GM12892 (cell line): ENCODE measurements at regions not wholly inside any gene's neighbourhood (a gene's known extent, or its start where the extent isn't known, plus 50 kb on each side); places are given as distances from the start of the nearest gene placed in this dataset.

Source experiments
- POLR2AphosphoS5 ChIP-seq: IDR thresholded peaks from 2 replicates; pipeline ENCODE4 v1.6.1; 2011; ENCODE audit warnings: low read depth, low read length, control low read depth
- TAF1 ChIP-seq: IDR thresholded peaks from 2 replicates; pipeline ENCODE4 v1.6.1; 2011; ENCODE audit warnings: low read depth, mild to moderate bottlenecking, control low read depth, low read length, borderline replicate concordance

- no peak for TF ChIP-seq TAF1
- TF ChIP-seq POLR2AphosphoS5: no peak
Observed at GRCh38 chr20:12773936-12774335, 234.8 kb upstream of the SPTLC3 start.
